Fibroblast of villous mesenchyme (primary cell): ENCODE measurements at regions not wholly inside any gene's neighbourhood (a gene's known extent, or its start where the extent isn't known, plus 50 kb on each side); places are given as distances from the start of the nearest gene placed in this dataset.

ENCODE experiments used
- DNase-seq: peaks from one replicate; pipeline ENCODE4 v3.0.0-alpha.2; 2010; ENCODE audit warnings: low read depth
- H3K4me3 ChIP-seq: 2 replicates; pipeline ENCODE4 v1.5.1; 2011; ENCODE audit warnings: low read depth, mild to moderate bottlenecking, low read length
- TF ChIP-seq, protein P1 (sequence below): IDR thresholded peaks from 2 replicates; pipeline ENCODE4 v1.5.1; 2012; ENCODE audit warnings: low read depth, mild to moderate bottlenecking, low read length; ENCODE audit not compliant: insufficient read depth

DNA sequence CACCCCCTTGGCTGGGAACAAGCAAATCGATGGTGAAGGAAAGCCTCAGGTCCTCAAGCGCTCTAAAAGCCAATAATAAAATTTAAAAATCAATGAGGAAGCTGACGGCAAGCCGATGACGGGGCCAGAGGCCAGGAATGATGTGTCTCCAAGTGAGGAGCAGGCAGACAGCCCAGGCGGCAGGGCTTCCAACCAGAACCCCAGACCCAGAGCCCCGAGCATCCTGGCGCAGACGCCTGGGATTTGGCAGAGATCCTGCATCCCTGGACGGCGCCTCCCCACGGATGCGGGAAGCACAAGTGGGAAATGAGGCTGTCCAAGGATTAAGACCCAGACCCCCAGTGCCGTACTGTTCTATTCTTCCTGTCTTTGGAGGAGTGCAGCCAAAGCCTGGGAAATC, 123.0 kb upstream of the PROK2 start:
- DNase-seq, result no peak
- H3K4me3 ChIP-seq, result no peak overlapping the region
- TF ChIP-seq, protein P1, sequence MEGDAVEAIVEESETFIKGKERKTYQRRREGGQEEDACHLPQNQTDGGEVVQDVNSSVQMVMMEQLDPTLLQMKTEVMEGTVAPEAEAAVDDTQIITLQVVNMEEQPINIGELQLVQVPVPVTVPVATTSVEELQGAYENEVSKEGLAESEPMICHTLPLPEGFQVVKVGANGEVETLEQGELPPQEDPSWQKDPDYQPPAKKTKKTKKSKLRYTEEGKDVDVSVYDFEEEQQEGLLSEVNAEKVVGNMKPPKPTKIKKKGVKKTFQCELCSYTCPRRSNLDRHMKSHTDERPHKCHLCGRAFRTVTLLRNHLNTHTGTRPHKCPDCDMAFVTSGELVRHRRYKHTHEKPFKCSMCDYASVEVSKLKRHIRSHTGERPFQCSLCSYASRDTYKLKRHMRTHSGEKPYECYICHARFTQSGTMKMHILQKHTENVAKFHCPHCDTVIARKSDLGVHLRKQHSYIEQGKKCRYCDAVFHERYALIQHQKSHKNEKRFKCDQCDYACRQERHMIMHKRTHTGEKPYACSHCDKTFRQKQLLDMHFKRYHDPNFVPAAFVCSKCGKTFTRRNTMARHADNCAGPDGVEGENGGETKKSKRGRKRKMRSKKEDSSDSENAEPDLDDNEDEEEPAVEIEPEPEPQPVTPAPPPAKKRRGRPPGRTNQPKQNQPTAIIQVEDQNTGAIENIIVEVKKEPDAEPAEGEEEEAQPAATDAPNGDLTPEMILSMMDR, result no peak

DNA sequence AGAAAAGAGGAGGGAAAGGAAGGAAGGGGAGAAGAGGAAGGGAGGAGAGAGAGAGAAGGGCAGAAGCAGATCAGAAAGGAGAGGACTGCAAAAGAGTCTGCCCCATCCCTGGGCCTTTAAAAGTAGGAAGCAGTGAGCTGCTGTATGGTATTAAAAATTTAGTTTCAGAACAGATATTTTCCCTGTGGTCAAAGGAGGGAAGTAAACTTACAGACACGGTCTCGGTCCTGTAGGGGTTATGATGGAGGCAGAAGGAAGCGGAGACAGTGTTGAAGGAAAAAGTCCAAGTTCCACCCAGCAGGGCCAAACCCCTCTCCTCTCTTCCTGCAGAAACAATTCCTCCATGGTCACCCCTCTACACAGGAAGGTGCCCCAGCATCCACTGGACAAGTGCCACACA, 122.0 kb upstream of the PROK2 start:
- H3K4me3 ChIP-seq, result no peak overlapping the region
- TF ChIP-seq, protein P1, result no peak
- DNase-seq, result no peak

DNA sequence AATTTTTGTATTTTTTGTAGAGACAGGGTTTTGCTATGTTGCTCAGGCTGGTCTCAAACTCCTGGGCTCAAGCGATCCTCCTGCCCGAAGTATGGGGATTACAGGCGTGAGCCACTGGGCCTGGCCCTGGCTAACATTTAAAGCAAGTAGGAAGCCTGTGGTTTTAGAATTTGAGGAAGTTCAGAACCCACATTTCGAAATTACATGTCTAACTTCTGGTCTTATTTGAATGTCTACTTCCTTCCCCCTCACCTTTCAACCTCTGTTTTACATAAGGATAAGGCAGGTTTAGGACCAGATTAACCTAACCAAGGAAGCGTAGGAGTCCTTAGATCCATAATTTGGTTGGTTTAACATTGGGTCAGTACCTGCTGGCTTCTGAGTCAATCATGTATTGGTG, 120.5 kb upstream of the PROK2 start:
- H3K4me3 ChIP-seq, result no peak overlapping the region
- TF ChIP-seq, protein P1, result no peak
- DNase-seq, result no peak

DNA sequence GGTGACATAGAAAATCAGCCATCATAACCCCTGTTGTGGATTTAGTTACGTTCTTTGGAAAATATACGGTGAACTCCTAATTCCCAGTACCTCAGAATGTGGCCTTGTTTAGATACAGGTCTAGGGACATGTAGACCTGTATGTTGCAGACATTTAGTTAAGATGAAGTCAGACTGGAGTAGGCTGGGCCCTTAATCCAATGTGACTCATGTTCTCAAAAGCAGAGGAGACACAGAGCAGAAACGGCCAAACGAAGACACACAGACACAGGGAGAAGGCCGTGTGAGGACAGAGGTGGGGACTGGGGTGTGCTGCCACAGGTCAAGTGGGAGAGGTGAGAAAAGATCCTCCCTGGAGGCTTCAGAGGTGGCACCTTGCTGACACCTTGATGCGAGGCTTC, 119.0 kb upstream of the PROK2 start:
- DNase-seq, result no peak
- H3K4me3 ChIP-seq, result no peak overlapping the region
- TF ChIP-seq, protein P1, result no peak

DNA sequence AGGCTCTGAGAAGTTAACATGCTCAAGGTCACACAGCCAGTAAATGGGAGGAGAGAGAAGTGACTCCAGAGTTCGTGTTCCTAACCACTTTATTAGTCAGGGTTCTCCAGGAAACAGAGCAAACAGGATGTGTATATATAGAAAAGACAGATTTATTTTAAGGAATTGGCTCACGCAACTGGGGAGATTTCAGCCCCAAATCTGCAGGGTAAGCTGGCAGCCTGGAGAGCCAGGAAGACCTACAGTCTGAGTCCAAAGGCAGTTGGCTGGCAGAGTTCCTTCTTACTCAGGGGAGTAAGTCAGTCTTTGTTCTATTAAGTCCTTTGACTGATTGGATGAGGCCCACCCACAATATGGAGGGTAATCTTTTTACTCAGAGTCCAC, 118.2 kb upstream of the PROK2 start:
- DNase-seq, result no peak
- TF ChIP-seq, protein P1, result no peak
- H3K4me3 ChIP-seq, result no peak overlapping the region

DNA sequence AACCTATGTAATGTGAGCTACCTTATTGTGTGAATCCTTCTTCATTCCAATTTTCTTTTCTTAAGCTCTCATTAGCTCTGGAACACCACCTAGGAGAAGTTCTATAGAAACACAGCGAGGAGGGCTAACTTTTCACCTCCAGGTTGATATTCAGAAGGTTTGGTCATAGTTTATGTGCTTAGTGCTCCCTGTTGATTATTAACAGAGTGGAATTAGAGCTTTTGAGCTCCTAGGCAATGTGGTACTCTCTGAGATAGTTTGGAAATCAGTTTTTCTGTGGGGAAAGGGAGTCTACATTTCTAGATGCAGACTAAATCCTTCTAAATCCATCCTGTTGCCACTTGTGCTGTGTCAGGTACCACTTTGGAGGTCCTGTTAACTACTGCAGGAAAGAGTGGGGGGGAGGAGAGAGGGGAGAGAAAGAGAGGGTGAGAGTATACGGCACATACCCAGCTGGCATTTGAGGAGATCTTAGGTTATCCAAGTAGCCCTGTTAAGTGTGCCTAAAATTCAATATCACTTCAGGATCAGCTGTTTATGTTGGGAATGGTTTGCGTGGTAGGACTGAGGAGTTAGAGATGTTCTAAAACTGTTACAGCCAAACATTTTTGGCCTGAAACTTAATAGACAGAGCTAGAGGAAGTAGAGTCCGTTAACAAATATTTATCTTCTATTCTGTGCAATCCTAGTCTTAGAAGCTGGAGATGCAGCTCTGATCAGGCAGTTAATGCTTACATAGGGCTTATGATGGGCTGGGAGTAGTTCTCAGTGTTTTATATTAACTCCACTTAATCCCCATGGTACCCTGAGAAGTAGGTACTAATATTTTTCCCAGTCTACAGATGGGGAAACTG, 117.5 kb upstream of the PROK2 start:
- H3K4me3 ChIP-seq, result no peak overlapping the region
- TF ChIP-seq, protein P1, result no peak
- DNase-seq, result no peak

DNA sequence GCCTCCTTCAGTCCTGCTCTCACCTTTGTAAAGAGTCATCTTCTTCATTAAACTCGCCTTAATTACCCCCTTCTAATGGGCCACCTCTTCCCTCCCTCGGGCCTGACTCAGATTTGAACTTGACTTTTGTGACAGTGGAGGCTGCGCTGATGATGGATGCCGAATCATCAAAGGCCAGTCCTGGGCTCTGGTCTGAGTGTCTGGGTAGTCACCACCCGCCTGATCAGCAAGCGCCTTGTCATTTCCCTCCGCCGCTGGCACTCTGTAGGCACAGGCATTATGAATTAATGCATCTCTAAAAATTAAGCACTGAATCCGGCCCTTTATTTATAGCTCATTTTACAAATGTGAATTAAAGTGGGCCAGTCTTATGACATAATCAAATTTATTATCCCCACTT, 116.7 kb upstream of the PROK2 start:
- no peak for DNase-seq
- H3K4me3 ChIP-seq, result no peak overlapping the region
- TF ChIP-seq, protein P1, result no peak
